Type B pancreatic cell (in vitro differentiated cells): ENCODE measurements at regions not wholly inside any gene's neighbourhood (a gene's known extent, or its start where the extent isn't known, plus 50 kb on each side); places are given as distances from the start of the nearest gene placed in this dataset.

Experiments
- DNase-seq: peaks from one replicate; pipeline ENCODE4 v3.0.0; 2021; ENCODE audit warnings: mixed read lengths; ENCODE audit not compliant: unreplicated experiment; ENCODE audit errors: extremely low spot score
- H3K27ac Mint-ChIP-seq: 2 replicates; pipeline ENCODE4 v1.8.0; 2021; ENCODE audit warnings: mild to moderate bottlenecking, mixed read lengths
- H3K27me3 Mint-ChIP-seq: 2 replicates; pipeline ENCODE4 v1.8.0; 2021; ENCODE audit warnings: mixed read lengths
- H3K36me3 Mint-ChIP-seq: 2 replicates; pipeline ENCODE4 v1.8.0; 2021; ENCODE audit warnings: mixed read lengths
- H3K4me1 Mint-ChIP-seq: one replicate; pipeline ENCODE4 v1.8.0; 2021; ENCODE audit warnings: mixed read lengths; ENCODE audit not compliant: unreplicated experiment
- H3K4me3 Mint-ChIP-seq: 2 replicates; pipeline ENCODE4 v1.8.0; 2021; ENCODE audit warnings: mild to moderate bottlenecking, mixed read lengths
- H3K9me3 Mint-ChIP-seq: 2 replicates; pipeline ENCODE4 v1.8.0; 2021; ENCODE audit warnings: mixed read lengths
- TF ChIP-seq, protein P1 (sequence below): fragments of 200-600 bp; sonication (generic); conservative IDR thresholded peaks from 2 replicates; pipeline ENCODE4 v1.5.0; 2021; ENCODE audit warnings: antibody characterized with exemption, mild to moderate bottlenecking

DNA sequence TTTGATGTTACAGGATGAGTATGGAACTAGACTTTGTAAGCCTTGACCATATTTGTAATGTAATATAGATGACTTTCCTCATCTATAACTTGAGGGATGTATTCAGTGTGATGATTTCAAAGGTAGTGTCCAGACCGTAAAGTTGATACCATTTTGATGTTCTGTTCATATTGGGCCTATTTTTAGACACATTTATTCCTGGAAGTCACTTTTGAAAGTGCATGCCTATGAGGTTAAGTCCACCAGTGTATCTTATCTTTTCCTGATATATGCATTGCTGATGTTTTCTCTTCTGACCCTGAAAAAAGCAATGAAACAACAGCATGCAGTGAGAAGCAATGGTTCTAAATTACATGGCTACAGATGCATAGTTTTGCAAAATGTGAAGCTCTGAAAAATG, 244.7 kb upstream of the PDGFD start:
- Mint-ChIP-seq H3K36me3 (no peaks in the 10 kb centered on the region), H3K4me3 (no peak overlapping the region), H3K27me3 (no peaks in the 10 kb centered on the region), H3K27ac (no peak overlapping the region), H3K4me1 (peaks cover 2% of the 10 kb centered on the region), H3K9me3 (no peaks in the 10 kb centered on the region)
- DNase-seq: no peak
- TF ChIP-seq, protein P1, sequence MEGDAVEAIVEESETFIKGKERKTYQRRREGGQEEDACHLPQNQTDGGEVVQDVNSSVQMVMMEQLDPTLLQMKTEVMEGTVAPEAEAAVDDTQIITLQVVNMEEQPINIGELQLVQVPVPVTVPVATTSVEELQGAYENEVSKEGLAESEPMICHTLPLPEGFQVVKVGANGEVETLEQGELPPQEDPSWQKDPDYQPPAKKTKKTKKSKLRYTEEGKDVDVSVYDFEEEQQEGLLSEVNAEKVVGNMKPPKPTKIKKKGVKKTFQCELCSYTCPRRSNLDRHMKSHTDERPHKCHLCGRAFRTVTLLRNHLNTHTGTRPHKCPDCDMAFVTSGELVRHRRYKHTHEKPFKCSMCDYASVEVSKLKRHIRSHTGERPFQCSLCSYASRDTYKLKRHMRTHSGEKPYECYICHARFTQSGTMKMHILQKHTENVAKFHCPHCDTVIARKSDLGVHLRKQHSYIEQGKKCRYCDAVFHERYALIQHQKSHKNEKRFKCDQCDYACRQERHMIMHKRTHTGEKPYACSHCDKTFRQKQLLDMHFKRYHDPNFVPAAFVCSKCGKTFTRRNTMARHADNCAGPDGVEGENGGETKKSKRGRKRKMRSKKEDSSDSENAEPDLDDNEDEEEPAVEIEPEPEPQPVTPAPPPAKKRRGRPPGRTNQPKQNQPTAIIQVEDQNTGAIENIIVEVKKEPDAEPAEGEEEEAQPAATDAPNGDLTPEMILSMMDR: no peak

DNA sequence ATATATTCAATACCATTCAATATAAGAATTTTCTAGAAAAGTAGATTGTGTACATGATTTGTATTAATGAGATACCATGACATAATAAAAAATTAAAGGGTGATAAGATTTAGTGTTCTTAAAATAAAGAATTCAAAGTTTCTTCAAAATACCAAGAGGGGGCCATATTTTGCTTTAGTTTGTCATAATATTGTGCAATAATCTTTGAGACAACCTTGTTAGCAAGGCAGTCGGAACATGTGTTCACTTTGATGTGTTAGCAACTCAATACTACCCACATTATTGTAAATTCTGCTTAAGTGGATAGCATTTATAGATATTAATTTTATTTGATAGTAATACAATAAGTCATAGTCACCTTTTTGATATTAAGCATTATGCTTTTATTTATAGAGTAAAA, 241.3 kb upstream of the PDGFD start:
- no peaks in the 10 kb centered on the region for H3K27me3 Mint-ChIP-seq
- no peak overlapping the region for H3K27ac Mint-ChIP-seq
- DNase-seq: no peak

DNA sequence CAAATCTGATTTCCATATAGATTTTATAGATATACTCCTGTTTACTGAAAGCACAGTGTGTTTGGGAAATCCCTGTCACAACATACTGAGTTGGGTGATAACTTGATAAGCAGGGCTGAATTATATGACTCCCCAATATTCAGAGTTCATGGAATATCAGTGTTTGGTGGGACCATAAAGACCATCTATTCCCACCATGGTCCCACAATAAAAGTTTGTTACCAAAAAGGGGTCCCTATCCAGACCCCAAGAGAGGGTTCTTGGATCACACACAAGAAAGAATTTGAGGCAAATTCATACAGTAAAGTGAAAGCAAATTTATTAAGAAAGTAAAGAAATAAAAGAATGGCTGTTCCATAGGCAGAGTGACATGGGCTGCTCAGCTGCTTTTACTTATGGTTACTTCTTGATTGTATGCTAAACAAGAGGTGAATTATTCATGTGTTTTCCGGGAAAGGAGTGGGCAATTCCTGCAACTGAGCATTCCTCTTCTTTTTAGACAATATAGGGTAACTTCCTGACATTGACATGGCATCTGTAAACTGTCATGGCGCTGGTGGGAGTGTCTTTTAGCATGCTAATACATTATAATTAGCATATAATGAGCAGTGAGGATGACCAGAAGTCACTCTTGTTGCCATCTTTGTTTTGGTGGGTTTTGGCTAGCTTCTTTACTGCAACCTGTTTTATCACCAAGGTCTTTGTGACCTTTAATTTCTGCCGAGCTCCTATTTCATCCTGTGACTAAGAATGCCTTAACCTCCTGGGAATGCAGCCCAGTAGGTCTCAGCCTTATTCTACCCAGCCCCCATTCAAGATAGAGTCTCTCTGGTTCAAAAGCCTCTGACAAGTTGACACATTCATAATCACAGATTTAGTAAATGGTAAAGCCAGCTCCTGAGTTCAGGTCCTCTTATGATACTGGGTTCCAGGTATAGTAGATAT, 240.6 kb upstream of the PDGFD start:
- Mint-ChIP-seq H3K4me1 (peaks cover 10% of the 10 kb centered on the region), H3K27ac (no peak overlapping the region), H3K36me3 (no peaks in the 10 kb centered on the region), H3K4me3 (no peak overlapping the region), H3K27me3 (no peaks in the 10 kb centered on the region), H3K9me3 (no peaks in the 10 kb centered on the region)
- no peak for DNase-seq
- TF ChIP-seq, protein P1: no peak

More for the DNA sequence above, 241.3 kb upstream of the PDGFD start:
- Mint-ChIP-seq H3K4me1 (peaks cover 10% of the 10 kb centered on the region), H3K4me3 (no peak overlapping the region), H3K36me3 (no peaks in the 10 kb centered on the region), H3K9me3 (no peaks in the 10 kb centered on the region)
- TF ChIP-seq, protein P1: no peak

DNA sequence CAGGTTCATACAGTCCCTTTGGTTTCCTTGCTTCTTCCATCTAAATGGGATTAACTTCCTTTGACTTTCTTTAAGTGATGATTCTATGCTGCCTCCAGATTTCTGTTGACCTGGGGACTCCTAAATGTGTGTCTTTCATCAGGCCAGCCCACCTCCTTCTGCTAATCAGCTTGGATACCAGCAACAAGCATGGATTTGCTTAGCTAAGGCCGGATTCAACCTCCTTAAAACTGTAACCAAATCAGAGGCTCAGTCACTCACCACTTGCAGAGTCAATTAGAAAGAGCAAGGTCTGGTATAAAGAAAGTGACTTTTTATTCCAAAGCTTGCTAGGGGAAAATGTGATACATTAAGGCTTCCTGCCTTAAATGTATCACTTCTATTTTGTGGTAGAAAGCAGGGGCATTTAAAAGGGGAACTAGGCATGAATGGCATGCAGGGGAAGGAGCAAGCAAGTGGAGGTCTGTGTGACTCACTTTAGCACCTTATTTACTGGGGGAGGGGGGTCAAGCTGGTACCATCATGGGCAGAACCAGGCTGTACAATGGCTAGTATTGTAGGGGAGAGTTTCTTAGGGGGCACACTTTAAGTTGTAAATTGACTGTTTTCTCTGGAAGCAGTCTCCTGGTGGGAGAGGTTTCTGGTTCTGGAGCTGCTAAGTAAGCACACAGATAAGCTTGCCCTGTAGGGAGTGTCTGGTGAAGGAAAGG, 239.0 kb upstream of the PDGFD start:
- H3K4me3 Mint-ChIP-seq: no peak overlapping the region
- H3K27me3 Mint-ChIP-seq: no peaks in the 10 kb centered on the region
- no peaks in the 10 kb centered on the region for H3K36me3 Mint-ChIP-seq
- H3K9me3 Mint-ChIP-seq: no peaks in the 10 kb centered on the region
- peaks cover 10% of the 10 kb centered on the region for H3K4me1 Mint-ChIP-seq
- no peak overlapping the region for H3K27ac Mint-ChIP-seq
- TF ChIP-seq, protein P1: no peak
- no peak for DNase-seq

DNA sequence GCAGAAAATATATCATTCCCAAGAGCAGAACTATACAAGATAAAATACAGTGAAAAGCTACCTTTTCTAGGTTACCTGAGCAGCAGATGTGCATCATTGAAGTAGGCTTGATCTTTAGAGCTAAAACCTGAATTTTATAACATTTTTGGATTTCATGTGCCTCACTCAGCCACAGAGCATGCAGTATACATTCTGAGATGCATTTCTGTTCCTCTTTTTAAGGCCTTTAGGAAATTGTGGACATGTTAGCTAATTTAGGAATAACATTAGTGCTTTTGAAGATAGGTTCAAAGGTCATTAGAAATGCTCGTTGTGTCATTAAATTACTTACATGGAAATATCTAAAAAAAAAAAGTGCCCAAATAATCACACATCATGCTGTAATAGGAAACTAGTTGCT, 230.6 kb upstream of the PDGFD start:
- no peak overlapping the region for H3K4me3 Mint-ChIP-seq
- H3K27ac Mint-ChIP-seq: no peak overlapping the region
- no peak for DNase-seq
- no peaks in the 10 kb centered on the region for H3K27me3 Mint-ChIP-seq
- no peaks in the 10 kb centered on the region for H3K4me1 Mint-ChIP-seq
- TF ChIP-seq, protein P1: no peak
- H3K9me3 Mint-ChIP-seq: no peaks in the 10 kb centered on the region
- H3K36me3 Mint-ChIP-seq: no peaks in the 10 kb centered on the region
